B cell (primary cell): ENCODE measurements at regions not wholly inside any gene's neighbourhood (a gene's known extent, or its start where the extent isn't known, plus 50 kb on each side); places are given as distances from the start of the nearest gene placed in this dataset.

Experiments used
- CTCF ChIP-seq: fragments of 200-600 bp; IDR thresholded peaks from one replicate; pipeline ENCODE4 v1.8.0; 2022; ENCODE audit warnings: antibody characterized with exemption, mild to moderate bottlenecking
- EZH2 ChIP-seq: IDR thresholded peaks from 2 replicates; pipeline ENCODE4 v1.6.1; 2012; ENCODE audit warnings: borderline replicate concordance, low read depth, mild to moderate bottlenecking, moderate library complexity, low read length; ENCODE audit not compliant: insufficient read depth, poor library complexity, severe bottlenecking

- TF ChIP-seq CTCF (no peak), EZH2 (no peak)
Measured at GRCh38 chr5:126269511-126269910, 153.7 kb upstream of the GRAMD2B start.
